SU-DHL-6 (cell line): ENCODE measurements at regions not wholly inside any gene's neighbourhood (a gene's known extent, or its start where the extent isn't known, plus 50 kb on each side); places are given as distances from the start of the nearest gene placed in this dataset.

Experiments
- EZH2phosphoT487 ChIP-seq: fragments of 200-600 bp; sonication (generic), shearing (Covaris generic); conservative IDR thresholded peaks from 2 replicates; pipeline ENCODE4 v1.6.1; 2018; ENCODE audit warnings: mild to moderate bottlenecking, antibody characterized with exemption, low read length, moderate library complexity, mixed read lengths
- TF ChIP-seq, protein P1 (sequence below): fragments of 200-600 bp; sonication (generic); IDR thresholded peaks from one replicate; pipeline ENCODE4 v1.5.1; 2017; ENCODE audit warnings: antibody characterized with exemption, mild to moderate bottlenecking, low read length, moderate library complexity; ENCODE audit not compliant: insufficient read depth, poor library complexity, severe bottlenecking

DNA sequence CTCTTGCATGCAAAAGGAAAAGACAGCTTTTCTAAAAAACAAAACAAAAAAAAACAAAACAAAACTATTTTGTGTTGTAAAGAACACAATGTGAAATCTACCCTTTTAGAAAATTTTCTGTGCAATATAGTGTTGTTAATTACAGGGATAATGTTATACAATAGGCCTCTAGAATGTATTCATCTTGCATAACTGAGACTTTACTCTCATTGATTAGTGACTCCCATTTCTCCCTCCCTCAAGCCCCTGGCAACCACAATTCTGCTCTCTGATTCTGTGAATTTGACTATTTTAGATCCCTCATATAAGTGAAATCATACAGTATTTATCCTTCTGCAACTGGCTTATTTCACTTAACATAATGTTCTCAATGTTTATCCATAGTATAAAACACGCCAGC, 234.1 kb downstream of the TMEM161B start:
- TF ChIP-seq, protein P1, sequence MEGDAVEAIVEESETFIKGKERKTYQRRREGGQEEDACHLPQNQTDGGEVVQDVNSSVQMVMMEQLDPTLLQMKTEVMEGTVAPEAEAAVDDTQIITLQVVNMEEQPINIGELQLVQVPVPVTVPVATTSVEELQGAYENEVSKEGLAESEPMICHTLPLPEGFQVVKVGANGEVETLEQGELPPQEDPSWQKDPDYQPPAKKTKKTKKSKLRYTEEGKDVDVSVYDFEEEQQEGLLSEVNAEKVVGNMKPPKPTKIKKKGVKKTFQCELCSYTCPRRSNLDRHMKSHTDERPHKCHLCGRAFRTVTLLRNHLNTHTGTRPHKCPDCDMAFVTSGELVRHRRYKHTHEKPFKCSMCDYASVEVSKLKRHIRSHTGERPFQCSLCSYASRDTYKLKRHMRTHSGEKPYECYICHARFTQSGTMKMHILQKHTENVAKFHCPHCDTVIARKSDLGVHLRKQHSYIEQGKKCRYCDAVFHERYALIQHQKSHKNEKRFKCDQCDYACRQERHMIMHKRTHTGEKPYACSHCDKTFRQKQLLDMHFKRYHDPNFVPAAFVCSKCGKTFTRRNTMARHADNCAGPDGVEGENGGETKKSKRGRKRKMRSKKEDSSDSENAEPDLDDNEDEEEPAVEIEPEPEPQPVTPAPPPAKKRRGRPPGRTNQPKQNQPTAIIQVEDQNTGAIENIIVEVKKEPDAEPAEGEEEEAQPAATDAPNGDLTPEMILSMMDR: no peak
- TF ChIP-seq EZH2phosphoT487: no peak
